Hematopoietic multipotent progenitor cell treated with erythropoietin and hydrocortisone succinate and interleukin-3 and kit ligand, for 4 days (in vitro differentiated cells): ENCODE measurements at regions not wholly inside any gene's neighbourhood (a gene's known extent, or its start where the extent isn't known, plus 50 kb on each side); places are given as distances from the start of the nearest gene placed in this dataset.

Experiments
- DNase-seq: peaks from one replicate; pipeline ENCODE4 v3.0.0-alpha.2; 2015

DNA sequence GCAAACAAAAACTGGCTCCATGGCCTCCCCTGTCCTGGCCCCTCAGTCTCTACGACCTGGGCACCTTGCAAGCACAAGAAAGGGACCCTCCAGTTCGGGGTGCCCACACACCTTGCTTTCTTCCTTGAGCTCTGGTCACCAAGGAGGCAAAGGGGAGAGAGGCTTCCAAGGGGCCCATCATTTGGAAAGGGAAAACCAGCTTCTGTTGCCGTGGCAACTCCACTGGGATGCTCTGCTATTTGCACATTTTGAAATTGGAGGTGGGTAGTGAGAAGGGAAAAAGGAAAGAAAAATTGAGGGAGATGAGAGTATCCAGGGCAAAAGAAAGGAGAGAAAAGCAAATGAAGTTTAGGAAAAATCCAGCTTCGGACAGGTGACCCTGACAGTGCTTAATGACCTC, 388.4 kb downstream of the SHANK2 start:
- no peak for DNase-seq

DNA sequence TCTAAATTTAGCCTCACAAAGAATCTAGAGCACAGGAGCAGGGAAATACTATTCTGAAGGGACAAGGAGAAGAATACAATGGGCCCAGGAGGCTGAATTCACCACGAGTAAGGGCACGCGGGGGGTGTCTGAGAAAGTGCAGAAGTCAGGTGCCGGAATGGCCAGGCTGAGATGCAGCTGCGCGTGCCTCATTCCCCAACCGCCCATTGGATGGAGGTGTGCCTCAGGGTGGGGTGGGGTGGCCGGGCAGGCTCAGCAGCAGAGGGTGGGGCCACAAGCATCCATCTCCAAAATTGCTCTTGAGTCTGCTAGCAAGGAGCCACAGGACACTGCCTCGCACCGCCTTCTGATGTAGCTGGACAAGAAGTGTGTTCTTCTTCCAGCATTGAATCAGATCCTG, 387.0 kb downstream of the SHANK2 start:
- DNase-seq: no peak

DNA sequence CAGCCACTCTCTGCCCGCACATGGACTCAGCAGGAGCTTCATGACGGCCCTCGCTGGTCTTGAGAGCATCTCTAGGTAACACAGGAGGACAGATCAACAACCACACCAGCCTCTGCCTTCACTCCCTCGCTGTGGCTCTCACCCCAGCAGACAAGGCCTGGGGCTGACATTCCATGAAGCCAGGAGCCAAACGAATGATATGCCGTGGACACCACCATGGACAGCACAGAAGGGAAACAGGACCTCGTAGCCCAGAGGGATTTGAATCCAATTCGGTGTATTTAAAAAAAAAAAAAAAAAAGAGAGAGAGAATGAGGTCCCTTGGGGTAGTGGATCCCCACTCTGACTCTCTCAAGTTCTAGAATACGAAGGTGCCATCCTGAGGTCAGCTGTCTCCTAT, 385.5 kb downstream of the SHANK2 start:
- no peak for DNase-seq

DNA sequence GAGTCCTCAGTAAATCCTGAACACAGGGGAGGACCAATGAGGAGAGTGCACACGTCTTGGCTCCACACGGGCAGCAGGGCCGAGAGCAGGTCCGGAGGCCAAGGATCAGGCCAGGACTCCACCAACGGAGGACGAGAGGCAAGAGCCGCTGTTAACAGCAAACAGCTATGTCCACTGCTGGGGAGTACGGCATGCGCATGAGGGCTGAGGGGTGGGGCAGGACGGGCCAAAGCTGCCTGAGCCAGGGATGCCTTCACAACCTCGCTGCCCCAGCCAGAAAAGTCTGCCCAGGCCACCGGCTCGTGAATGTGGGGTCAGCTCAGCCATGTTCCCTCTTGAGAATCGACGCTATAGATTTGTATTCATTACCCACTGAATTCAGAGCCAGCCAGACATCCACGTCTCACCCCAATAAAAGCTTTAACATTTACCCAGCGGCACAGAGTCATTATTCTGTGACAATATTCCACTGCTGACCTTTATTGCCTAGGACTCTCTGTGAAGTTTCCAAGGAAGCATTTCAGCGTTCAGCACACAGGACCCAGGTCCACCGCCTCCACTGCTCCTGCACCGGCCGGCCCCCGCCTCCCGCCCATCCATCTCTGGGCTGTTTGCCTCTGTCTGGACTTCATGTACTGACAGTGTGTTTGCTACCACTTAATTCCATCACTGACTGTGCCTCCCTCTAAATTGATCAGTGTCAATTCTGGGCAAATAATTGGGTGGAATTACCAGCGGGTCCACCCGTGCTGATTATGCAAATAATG, 384.9 kb downstream of the SHANK2 start:
- no peak for DNase-seq

DNA sequence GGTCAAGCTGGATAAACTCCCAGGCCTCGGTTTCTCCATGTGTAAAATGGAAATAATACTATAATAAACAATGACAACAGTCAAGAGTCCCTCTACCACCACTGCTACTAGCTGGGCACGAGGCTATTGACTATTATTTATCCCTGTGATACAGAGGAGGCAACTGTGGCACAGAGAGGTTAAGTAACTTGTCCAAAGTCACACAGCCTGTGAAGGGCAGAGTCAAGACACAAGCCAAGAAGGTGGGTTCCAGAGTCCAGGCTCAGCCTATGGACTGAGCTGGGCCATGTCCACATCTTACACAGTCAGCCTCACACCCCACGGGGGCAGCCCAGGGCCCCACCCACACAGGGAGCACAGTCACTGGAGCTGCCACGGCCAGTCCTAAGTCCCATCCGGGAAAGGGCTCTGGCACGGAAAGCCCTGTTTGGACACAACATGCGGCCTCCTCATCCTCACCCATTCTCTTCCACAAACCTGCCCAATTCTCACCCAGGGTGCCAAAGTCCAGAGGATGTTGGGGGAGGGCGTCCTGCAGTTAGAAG, 384.0 kb downstream of the SHANK2 start:
- DNase-seq: no peak

DNA sequence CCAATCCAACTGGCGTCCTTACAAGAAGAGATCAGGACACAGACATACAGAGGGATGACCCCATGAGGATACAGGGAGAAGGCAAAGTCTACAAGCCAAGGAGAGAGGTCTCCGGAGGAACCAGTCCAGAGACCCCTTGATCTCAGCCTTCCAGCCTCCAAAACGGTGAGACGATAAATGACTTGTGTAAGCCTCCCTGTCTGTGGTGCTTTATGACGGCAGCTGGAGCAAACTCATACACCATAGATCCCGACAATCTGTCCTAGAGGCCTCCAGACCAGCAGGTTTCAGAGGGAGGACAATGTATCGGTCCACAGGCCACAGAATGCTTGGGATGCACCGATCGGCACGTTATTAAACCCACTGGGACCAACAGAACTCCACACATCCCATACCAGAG, 383.3 kb downstream of the SHANK2 start:
- no peak for DNase-seq

DNA sequence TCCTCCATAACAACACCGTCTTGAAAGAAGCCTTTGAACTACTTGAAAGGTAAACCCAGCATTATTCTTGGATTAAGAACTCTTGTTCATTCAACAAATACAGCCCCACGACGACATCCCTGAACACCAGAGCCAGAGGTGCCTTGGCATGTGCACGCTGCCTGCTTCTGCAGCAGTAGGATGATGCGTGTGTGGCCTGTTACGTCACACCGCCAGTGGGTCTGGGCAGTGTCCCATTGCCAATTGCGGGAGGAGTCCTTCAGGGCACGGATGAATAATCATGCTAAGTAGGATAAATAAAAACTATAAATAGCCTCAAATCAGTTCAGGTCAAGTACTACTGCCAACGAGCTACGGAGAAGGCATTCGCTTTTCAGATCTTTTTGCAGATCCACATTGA, 380.5 kb downstream of the SHANK2 start:
- no peak for DNase-seq

DNA sequence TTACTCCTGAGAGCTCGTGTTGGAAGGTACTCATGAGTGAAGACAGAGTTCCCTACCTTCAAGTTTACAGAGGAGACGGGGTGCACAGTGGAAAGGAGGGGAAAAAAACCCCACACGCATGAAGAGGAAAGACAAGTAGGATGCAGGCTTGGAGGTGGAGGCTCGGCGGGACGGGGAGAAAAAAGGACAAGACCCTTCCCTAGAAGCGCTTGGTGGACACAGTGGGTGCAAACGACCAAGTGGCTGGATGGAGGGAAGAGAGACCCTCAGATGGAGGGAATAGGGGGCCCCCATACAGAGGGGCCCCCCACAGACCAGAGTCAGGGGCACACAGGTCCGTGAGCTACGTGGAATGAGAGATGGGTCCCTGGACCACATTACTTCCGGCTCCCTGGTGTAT, 380.1 kb downstream of the SHANK2 start:
- no peak for DNase-seq

DNA sequence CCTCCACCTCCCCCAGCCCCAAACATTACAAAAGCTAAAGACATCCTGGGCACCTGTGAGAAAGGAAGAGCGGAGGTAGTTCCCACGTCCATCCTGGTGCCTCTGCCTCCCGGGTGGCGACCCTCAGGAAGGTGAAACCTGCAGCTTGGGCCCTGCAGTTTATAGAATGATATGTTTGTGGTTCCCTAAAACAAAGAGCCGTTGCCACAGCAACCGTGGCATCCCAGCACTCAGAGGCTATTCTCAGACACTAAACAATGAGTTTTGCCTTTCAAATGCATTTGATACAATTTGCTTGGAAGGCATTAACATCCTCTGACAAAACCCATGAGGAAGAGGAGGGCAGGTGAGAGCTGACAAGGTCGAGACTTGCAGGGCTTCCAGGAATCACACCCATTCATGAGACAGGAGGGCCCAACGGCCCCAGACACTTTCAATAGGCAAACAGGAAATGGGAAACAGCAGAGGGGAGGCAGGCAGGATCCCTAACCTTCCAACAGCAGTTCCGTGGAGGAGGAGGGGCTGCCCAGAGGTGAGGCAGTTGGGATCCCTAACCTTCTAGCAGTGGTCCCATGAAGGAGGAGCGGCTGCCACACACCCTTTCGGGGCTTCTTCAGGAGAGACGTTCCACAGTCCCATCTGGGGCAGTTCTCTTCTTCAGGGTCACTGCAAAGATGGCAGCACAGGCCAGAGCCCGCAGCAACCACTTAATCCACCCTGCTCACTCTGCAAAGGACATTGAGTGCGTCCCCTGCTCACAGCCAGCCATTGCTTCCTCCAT, 379.2 kb downstream of the SHANK2 start:
- DNase-seq: no peak

DNA sequence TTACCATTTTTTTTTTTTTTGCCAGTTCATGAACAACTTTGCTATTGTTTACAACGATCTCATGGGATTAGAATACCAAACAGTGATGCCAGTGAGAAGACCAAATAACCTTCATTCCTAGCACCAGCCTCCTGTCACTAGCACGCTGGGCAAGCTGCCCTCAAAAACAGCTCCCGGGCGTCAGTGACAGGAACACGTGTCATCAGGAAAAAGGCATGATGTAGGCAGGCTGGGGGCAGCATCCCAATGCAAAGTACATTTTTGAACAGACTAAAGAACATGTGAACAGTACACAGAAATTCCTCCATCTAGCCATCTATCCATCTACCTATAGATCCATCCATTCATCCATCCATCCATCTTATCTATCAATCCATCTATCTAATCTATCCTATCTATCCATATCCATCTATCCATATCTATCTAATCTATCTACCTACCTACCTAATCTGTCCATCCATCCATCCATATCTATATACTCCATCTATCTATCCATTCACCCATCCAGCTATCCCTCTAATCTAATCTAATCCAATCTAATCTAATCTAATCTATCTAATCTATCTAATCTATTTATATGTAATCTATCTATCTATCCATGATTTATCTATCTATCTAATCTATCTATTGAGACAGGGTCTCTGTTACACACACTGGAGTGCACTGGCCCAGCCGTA, 378.5 kb downstream of the SHANK2 start:
- no peak for DNase-seq

DNA sequence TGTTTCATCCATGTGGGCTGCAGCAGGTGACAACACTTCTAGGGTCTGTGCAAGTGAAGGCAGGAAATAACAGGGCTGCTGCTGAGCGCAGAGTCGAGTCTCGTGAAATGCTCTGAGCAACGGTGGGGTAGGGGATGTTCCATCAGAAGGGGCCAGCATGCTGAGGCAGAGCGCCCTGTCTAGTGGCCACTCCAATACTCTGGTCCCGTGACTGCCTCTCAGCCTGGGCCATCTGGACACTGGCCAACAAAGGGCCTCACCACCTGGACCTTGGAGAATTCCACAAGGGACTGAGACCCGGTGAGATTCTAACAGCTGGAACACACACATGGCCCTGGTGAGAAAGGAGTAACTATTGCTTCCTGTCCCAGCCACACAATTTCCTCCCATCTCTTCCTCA, 375.7 kb downstream of the SHANK2 start:
- DNase-seq: no peak

DNA sequence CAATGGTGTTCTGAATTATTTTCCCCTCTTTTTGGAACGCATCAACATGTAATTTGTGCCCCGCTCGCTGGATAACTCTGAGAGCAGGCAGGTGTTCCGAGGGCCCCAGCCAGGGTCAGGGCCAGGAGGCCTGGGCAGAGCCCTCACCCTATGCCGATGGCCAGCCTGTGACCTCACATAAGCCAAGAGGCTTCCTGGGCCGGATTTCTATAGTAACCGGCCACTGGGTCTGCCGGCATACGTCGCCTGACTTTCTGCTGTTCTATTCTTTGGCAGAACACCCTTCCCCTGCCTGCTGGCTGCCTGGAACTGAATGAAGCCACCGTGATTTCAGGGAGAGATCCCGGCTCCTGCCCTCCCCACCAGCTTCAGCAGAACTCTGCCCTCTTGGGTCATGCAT, 375.2 kb downstream of the SHANK2 start:
- no peak for DNase-seq

DNA sequence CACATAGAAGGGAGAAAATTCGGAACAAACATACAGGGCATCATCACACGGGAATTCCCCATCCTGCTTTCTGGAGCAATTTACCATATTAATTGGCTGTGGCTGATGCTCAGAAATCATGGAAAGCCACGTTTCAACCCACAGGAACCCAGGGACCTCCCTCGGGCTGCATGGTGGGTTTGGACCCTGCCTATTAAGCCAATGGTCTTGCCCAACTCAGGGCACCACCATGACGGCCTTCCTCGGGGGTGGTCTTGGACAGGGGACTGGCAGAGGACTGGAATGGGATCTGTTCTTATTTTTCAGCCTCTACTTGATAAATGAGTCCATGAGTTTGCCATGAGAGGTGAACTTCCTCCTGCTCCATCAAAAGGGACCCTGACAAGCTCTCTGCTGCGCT, 374.0 kb downstream of the SHANK2 start:
- no peak for DNase-seq

DNA sequence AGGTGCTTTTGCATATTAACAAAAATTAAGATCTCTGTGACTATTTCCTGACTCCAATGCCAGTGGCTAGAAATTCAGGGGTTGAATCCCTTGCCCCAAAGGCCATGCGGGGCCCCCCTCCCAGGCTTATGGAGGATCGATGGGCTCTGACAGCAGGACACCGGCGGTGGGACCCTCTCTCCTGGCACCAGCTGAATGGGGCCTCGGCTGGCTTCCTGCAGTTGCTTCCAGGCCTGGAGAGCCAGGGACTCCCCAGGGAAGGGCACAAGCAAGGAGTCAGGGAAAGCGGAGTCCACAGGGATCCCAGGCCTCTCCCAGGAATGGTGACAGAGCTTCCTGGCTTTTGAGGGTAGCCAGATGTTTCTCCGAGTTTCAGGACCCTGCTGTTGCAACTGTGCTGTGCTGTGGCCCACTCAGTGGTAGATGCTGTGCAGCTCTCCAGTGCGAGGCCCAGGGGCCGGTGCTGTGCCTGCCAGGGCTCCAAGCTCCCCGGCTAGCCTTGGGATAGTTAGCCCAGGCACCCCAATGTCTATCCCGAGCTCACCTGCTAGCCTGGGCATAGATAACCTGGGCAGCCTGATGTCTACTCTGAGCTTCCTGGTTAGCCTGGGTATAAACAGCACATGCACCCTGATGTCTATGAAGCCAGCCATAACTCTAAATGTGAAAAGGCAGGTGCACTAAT, 372.6 kb downstream of the SHANK2 start:
- no peak for DNase-seq

DNA sequence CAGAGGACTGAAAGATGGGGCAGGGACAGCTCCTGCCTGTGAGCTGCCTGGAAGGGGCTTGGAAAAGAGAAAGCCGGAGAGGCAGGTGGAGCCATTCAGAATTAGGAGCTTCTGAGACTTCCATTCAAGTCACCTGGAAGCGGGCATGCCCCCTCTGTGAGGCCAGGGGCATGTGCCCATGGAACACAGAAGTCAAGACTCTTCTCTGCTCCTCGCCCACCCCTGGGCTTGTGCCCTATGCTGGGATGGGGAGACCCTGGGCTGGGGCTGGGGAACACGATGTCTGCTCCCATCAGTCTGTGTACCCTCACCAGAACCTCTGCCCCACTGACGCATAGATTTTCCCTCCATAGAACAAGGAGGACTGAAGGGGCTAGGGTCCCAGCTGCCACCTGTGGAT, 372.0 kb downstream of the SHANK2 start:
- no peak for DNase-seq

DNA sequence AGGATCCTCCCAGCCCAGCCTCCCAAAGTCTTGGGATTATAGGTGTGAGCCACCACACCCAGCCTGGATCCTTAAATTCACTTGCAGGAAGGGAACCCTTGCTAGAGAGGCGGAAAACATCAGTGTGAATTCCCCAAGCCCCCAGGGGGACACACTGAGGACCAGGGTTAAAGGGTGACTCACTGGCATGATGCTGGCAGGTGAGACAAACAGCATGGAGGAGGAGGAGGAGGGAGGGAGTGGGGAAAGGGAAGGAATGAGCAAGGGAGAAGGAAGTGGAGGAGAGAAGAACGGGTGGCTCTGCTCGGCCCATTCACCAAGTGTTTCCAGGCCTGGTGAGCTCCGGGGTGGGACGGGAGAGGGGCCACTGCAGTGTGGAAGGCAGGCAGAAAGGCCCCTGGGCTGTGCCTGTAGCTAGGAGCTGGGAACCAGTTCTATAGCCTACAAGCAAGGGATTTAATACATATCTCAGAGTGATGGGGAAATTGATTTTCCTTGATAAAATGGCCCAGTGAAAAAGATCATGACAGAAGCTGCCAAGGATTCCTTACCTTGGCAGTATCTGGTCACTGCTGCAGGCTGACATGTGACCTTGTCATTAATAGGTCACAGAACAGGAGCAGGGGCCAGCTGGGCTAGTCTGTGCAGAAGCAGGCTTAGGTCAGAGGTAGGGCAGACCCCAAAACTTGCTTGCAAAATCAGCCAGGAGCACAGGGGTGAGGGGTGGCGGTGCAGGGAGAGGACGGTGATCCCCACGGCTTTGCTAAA, 370.2 kb downstream of the SHANK2 start:
- no peak for DNase-seq

DNA sequence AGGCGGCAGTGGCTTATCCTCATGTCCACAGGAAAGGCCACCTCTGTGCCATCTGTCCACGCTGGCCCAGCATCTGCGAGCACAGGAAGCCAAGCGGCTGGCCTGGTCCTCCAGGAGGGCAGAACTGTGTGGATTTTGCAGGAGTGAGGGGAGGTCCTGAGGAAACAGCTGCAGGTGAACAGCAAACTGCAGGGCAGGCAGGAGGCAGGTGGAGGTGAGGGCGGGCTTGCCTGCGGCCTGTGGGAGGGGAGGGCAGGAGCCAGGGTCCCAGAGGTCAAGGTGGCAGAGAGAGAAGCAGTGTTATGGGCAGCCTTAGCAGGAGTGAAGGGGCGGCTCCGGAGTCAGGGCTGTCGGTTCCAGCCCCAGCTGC, 369.7 kb downstream of the SHANK2 start:
- DNase-seq: no peak

DNA sequence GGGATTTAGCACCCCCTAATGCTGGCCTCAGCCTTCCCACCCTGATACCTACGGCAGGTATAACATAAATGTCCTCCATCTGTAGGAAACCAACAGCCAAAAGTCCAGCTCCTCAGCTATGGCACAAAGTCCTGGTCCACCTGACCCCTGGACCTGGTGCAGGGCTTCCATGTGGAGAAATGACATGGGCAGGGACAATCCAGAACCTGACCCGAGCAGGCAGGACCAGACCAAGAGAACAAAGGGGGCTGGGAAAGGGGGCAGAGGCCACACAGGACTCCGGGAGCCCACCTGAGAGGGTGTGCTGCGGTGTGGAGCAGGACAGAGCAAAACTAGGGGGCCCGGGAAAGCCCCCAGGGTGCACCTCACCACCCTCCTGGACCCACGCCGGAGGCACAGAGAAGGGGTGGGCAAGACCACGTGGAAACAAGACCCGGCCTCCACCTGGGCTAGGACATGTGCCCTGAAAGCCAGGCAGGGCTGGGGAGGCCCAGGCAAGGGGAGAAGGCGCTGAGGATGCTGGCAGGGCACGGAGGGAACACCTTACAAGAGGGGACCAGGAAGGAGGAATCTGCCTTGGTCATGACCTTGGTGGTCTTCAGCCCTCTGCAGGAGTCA, 368.9 kb downstream of the SHANK2 start:
- no peak for DNase-seq

DNA sequence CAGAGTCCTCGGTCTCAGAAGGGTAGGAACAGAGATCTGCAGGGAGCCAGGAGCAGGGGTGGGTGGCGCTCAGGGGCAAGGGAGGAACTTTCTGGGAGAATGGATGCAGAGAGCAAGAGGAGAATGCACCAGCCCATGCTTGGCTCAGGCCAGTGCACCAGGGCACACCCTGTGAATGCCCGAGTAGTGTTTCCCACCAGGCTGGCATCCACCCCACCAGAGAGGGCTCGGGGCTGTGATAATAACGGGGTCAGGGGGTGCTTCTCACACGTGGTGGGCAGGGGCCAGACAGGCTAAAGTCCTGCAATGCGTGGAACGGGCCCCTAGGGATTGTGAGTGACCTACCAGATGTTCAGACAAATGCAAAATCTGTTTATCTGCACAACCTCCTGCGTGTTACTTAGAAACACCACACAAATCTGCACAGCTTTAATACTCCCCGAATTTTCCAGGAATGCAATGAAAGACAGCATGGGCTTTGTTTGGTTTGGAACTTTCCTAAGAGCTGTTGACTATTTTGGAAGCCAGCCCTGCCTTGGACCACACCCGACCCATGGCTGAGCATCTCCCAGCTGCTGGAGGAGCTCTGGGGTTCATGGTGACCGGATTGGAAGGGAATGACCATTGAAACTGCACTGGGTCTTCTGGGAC, 368.3 kb downstream of the SHANK2 start:
- no peak for DNase-seq

DNA sequence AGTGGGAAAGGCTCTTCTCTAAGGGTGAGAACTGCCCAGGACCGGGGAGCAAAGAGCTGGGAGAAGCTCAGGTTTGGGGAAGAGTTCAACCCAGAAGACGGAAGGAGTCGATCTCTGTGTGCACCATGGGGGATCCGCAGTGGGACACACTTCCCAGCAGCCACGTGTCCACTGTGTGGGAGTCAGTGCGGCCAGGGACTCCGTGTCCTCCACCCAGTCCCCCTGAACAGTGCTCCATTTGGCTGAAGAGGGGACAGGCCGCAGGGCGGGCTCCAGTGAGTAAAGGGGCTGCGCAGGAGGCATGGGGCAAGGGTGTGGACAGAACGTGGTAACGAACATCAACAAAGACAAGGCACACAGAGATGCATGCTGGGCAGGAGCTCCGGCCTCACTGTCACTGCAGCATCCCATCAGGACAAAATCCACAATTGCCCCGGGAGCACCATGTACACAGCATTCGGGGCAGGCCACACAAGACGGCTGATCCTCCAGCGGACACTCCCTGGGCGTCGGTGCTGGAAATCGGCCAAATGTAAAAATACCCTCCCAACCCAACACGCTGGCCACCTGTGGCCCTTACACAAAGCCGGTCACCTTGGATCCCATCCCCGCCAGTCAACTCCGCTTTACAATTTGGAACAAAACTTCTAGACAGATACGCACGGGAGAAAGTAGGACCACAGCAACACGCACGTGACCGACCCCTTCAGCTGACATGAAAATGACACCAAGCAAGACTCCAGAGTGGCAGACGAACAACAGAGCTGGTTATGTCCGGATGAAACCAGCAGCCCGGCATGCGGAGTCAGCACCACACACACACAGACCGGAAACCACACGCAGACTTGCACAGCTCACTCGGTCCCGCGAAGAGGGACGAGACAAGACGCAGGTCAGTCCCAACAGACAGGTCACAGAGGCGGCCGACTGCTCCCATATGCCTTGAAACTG, 366.8 kb downstream of the SHANK2 start:
- no peak for DNase-seq
